Brain microvascular endothelial cell (primary cell): ENCODE measurements at regions not wholly inside any gene's neighbourhood (a gene's known extent, or its start where the extent isn't known, plus 50 kb on each side); places are given as distances from the start of the nearest gene placed in this dataset.

Experiments
- DNase-seq: peaks from one replicate; pipeline ENCODE4 v3.0.0-alpha.2; 2020
- H3K27ac ChIP-seq: fragments of 250-450 bp; sonication (Bioruptor Pico); 2 replicates; pipeline ENCODE4 v1.5.1; 2020; ENCODE audit warnings: mild to moderate bottlenecking, moderate library complexity
- H3K27me3 ChIP-seq: fragments of 250-450 bp; sonication (Bioruptor Pico); replicated peaks from 2 replicates; pipeline ENCODE4 v1.5.1; 2020; ENCODE audit warnings: mild to moderate bottlenecking
- H3K36me3 ChIP-seq: fragments of 250-450 bp; sonication (Bioruptor Pico); replicated peaks from 2 replicates; pipeline ENCODE4 v1.5.1; 2020; ENCODE audit warnings: mild to moderate bottlenecking
- H3K4me3 ChIP-seq: 2 replicates; pipeline ENCODE4 v1.5.1; 2011; ENCODE audit warnings: low read depth, mild to moderate bottlenecking, control low read depth, low read length, moderate library complexity
- CTCF ChIP-seq: IDR thresholded peaks from 2 replicates; pipeline ENCODE4 v1.5.1; 2011; ENCODE audit warnings: low read depth, mild to moderate bottlenecking, moderate library complexity, low read length, control low read depth, inconsistent platforms; ENCODE audit errors: missing control alignments
- in situ Hi-C: cut with HindIII; loops from 2 replicates; pipeline ENCODE4 v1.10.0; 2017; ENCODE audit warnings: low sequenced_read_pairs, low pct_ligation_motif_present

GRCh38 chr13:73825143-73825542 is 309.1 kb downstream of the KLF12 start:
- H3K27me3 ChIP-seq, result no peaks in the 10 kb centered on the region
- no peak overlapping the region for H3K4me3 ChIP-seq
- in situ Hi-C loops, result no loop called here
- no peak for TF ChIP-seq CTCF
- no peak for DNase-seq
- H3K27ac ChIP-seq, result no peak overlapping the region
- no peaks in the 10 kb centered on the region for H3K36me3 ChIP-seq

DNA sequence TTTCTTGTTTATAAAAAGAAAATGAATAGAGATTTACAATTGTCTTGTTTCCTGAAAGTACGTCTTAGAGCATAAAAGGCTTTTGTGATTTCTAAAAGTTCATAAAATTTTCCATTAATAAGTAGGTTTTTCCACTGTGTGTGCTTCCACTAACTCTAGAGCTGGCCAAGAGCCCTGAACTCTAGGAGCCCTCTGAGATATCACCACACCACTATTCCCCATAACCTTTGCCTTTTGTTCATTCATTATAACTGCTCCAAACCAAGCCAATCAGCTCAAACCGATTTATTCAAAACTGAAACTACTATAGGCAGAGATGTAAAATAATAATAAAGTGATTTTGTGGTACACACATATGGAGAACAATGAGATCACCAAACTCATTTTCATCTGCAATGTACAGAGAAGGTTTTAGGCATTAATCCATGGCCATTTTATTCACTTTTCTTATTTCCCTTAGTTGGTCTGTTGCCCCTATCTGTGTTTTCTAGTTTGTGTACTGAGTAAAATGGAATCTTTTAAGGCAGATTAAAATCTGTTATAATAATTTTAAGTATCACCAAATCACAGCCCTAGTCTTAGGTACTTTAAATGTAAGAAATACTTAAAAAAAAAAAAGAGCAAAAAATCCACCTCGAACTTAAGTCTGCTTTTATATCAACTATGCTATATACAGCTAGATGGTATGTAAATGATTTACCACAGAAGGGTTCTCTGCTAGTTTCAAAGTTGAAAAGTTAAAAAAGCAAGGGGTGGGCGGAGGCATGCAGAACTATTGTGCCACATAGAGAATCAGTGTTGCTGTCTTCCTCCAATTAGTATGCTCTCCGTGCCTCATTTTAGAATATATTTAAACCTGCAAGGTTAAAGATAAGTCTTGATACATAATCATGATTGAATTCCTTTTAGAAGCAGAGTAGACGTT is 311.3 kb downstream of the KLF12 start:
- no peaks in the 10 kb centered on the region for H3K27me3 ChIP-seq

DNA sequence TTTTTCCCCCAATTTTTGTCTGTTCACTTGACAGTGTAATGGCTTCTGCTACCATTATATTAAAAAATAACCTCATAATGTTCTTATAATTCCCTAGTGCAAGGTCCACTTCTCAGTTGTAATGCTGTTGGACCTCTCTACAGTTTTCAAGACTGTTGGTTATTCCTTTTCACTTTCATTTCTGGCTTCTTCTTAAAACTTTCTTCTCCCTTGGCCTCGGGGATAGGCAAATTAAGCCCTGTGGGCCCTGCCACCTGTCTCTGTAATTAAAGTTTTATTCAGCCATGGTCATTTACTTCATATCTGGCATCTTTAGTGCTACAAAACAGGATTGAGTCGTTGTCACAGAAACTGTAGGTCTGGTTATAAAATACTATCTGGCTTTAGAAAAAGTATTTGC is 313.5 kb downstream of the KLF12 start:
- no peak overlapping the region for H3K4me3 ChIP-seq
- H3K27me3 ChIP-seq, result no peaks in the 10 kb centered on the region
- no peak overlapping the region for H3K27ac ChIP-seq
- no peak for TF ChIP-seq CTCF
- no peak for DNase-seq
- H3K36me3 ChIP-seq, result no peaks in the 10 kb centered on the region
- in situ Hi-C loops, result no loop called here

More for the DNA sequence above, 311.3 kb downstream of the KLF12 start:
- no peak for TF ChIP-seq CTCF
- in situ Hi-C loops, result no loop called here
- Histone ChIP-seq H3K4me3 (no peak overlapping the region), H3K36me3 (no peaks in the 10 kb centered on the region), H3K27ac (no peak overlapping the region)
- DNase-seq, result no peak

- TF ChIP-seq CTCF, result no peak
- Histone ChIP-seq H3K36me3 (no peaks in the 10 kb centered on the region), H3K27ac (no peak overlapping the region), H3K4me3 (no peak overlapping the region), H3K27me3 (no peaks in the 10 kb centered on the region)
- in situ Hi-C loops, result no loop called here
- no peak for DNase-seq
These were observed 313.9 kb downstream of the KLF12 start for GRCh38 chr13:73820285-73820684.

DNA sequence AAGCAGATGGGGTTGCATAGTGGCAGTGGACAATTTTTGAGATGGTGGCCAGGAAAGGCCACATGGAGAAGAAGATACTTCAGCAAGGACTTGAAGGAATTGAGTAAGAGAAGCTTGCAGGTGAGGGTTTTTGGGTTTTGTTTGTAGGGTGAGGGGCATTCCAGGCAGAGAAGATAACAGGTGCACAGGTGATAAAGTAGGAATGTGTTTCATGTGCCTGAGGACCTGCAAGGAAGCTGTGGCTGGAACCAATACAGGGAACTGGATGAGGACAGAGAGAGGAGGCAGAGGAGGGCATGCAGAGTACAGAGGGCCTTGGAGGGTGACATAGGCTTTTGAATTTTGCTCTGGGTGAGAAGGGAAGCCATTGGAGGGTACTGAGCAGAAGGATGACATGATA is 314.5 kb downstream of the KLF12 start:
- Histone ChIP-seq H3K4me3 (no peak overlapping the region), H3K36me3 (no peaks in the 10 kb centered on the region), H3K27me3 (no peaks in the 10 kb centered on the region), H3K27ac (no peak overlapping the region)
- in situ Hi-C loops, result no loop called here
- TF ChIP-seq CTCF, result no peak
- no peak for DNase-seq
